ENCODE measurements at regions not wholly inside any gene's neighbourhood (a gene's known extent, or its start where the extent isn't known, plus 50 kb on each side); places are given as distances from the start of the nearest gene placed in this dataset.

GRCh38 chr12:75917083-75917482 lies 114.5 kb downstream of the PHLDA1 start:
- TF ChIP-seq CTCF (IDR thresholded peaks at IDR 0.05) = no peak
- no peak for TF ChIP-seq POLR2AphosphoS5 (IDR thresholded peaks at IDR 0.05)

Measured in prostate gland (tissue), 2 donors.